ENCODE measurements at regions not wholly inside any gene's neighbourhood (a gene's known extent, or its start where the extent isn't known, plus 50 kb on each side); places are given as distances from the start of the nearest gene placed in this dataset.

- Mint-ChIP-seq H3K4me3 (ENCODE audit: unreplicated experiment) (no peak overlapping the region), H3K27me3 (ENCODE audit: unreplicated experiment) (peaks cover 13% of the 10 kb centered on the region), H3K27ac (ENCODE audit: unreplicated experiment) (no peak overlapping the region), H3K36me3 (ENCODE audit: unreplicated experiment) (no peaks in the 10 kb centered on the region), H3K9me3 (ENCODE audit: unreplicated experiment) (no peaks in the 10 kb centered on the region), H3K4me1 (ENCODE audit: unreplicated experiment) (no peaks in the 10 kb centered on the region)
- TF ChIP-seq CTCF (IDR thresholded peaks at IDR 0.05): no peak
- no peak for DNase-seq (ENCODE audit: extremely low spot score, unreplicated experiment)
Measured at GRCh38 chr2:175834477-175834876, 167.6 kb downstream of the LNPK start.

GRCh38 chr2:175832866-175833265 lies 169.2 kb downstream of the LNPK start:
- TF ChIP-seq CTCF (IDR thresholded peaks at IDR 0.05): no peak
- Mint-ChIP-seq H3K36me3 (ENCODE audit: unreplicated experiment) (no peaks in the 10 kb centered on the region), H3K27ac (ENCODE audit: unreplicated experiment) (no peak overlapping the region), H3K9me3 (ENCODE audit: unreplicated experiment) (no peaks in the 10 kb centered on the region), H3K4me1 (ENCODE audit: unreplicated experiment) (no peaks in the 10 kb centered on the region), H3K4me3 (ENCODE audit: unreplicated experiment) (no peak overlapping the region), H3K27me3 (ENCODE audit: unreplicated experiment) (peaks cover 13% of the 10 kb centered on the region)
- DNase-seq (ENCODE audit: extremely low spot score, unreplicated experiment): no peak

- no peak for DNase-seq (ENCODE audit: extremely low spot score, unreplicated experiment)
- Mint-ChIP-seq H3K36me3 (ENCODE audit: unreplicated experiment) (no peaks in the 10 kb centered on the region), H3K4me3 (ENCODE audit: unreplicated experiment) (no peak overlapping the region), H3K9me3 (ENCODE audit: unreplicated experiment) (no peaks in the 10 kb centered on the region), H3K27me3 (ENCODE audit: unreplicated experiment) (peaks cover 13% of the 10 kb centered on the region), H3K4me1 (ENCODE audit: unreplicated experiment) (no peaks in the 10 kb centered on the region), H3K27ac (ENCODE audit: unreplicated experiment) (no peak overlapping the region)
- no peak for TF ChIP-seq CTCF (IDR thresholded peaks at IDR 0.05)
Measured at GRCh38 chr2:175829741-175830140, 172.3 kb downstream of the LNPK start.

GRCh38 chr2:175827856-175828255 lies 174.2 kb downstream of the LNPK start:
- H3K4me3 Mint-ChIP-seq (ENCODE audit: unreplicated experiment): no peak overlapping the region
- no peak for DNase-seq (ENCODE audit: extremely low spot score, unreplicated experiment)
- no peak for TF ChIP-seq CTCF (IDR thresholded peaks at IDR 0.05)
- no peaks in the 10 kb centered on the region for H3K36me3 Mint-ChIP-seq (ENCODE audit: unreplicated experiment)
- H3K4me1 Mint-ChIP-seq (ENCODE audit: unreplicated experiment): no peaks in the 10 kb centered on the region
- peaks cover 7% of the 10 kb centered on the region for H3K27me3 Mint-ChIP-seq (ENCODE audit: unreplicated experiment)
- no peak overlapping the region for H3K27ac Mint-ChIP-seq (ENCODE audit: unreplicated experiment)
- no peaks in the 10 kb centered on the region for H3K9me3 Mint-ChIP-seq (ENCODE audit: unreplicated experiment)

GRCh38 chr2:175824243-175824642 lies 177.8 kb downstream of the LNPK start:
- no peaks in the 10 kb centered on the region for H3K9me3 Mint-ChIP-seq (ENCODE audit: unreplicated experiment)
- peaks cover 5% of the 10 kb centered on the region for H3K27me3 Mint-ChIP-seq (ENCODE audit: unreplicated experiment)
- H3K27ac Mint-ChIP-seq (ENCODE audit: unreplicated experiment): no peak overlapping the region
- TF ChIP-seq CTCF (IDR thresholded peaks at IDR 0.05): no peak
- DNase-seq (ENCODE audit: extremely low spot score, unreplicated experiment): no peak
- H3K36me3 Mint-ChIP-seq (ENCODE audit: unreplicated experiment): no peaks in the 10 kb centered on the region
- no peaks in the 10 kb centered on the region for H3K4me1 Mint-ChIP-seq (ENCODE audit: unreplicated experiment)
- H3K4me3 Mint-ChIP-seq (ENCODE audit: unreplicated experiment): no peak overlapping the region

Data from osteocyte (in vitro differentiated cells).